AG08395 (cell line): ENCODE measurements at regions not wholly inside any gene's neighbourhood (a gene's known extent, or its start where the extent isn't known, plus 50 kb on each side); places are given as distances from the start of the nearest gene placed in this dataset.
"Not testable (repeated sequence)": the region's sequence is repeated elsewhere in the genome, so short reads cannot be mapped to it uniquely, and the experiment has no call there.

Experiments
- DNase-seq: peaks from one replicate; pipeline ENCODE4 v3.0.0; 2012; ENCODE audit warnings: mixed read lengths, low spot score

DNA sequence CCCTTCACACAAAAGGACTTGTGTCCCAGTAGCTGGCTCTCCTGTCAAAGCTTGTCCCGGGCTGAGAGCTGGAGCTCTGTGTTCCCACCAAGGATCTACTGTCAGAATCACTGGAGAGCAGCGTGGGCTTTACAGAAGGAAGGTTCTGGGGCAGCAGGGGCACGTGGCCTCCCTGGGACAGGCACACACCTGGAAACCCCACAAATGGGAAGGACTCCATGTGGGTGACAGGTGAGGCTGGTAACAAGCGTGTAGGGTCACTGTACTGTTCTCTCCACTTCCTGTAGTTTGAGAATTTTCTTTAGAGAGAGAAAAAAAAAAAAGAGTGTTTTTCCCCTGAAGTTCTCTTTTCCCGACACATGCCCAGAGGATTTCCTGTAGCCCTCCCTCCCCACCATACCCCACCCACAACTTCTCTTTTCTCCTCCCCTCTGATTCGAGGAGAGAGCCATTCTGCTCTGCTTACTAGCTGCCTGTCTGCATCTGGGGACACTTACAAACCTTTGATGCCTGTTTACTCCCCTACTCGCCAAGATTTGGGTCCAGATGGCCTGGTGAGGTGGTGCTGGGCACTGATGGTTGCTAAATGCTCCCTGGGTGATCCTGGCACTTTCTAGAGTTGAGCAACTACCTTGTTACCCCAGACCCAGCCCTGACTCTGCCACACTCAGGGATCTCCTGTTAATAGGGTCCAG, 84.1 kb upstream of the SIRPA start:
- peak; percentile 53 for DNase-seq

DNA sequence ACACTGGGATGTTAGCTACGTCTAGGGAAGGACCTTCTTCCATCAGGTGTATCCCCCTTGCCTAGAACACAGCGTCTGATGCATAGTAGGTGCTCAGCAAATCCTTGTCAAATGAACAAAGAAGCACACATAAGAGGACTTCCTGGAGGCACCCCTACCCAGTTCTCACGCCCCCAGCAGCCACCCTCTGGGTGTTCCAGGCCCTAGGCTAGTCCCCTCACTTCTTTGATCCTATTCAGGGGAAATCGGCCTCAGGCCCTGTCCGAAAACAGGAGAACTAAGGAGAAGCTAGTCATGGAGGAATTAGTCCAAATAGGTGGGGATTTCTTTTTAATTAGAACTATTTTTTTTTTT, 84.7 kb upstream of the SIRPA start:
- no peak for DNase-seq

- peak; percentile 59 for DNase-seq
These were observed 85.3 kb upstream of the SIRPA start for GRCh38 chr20:1809611-1810510.

DNA sequence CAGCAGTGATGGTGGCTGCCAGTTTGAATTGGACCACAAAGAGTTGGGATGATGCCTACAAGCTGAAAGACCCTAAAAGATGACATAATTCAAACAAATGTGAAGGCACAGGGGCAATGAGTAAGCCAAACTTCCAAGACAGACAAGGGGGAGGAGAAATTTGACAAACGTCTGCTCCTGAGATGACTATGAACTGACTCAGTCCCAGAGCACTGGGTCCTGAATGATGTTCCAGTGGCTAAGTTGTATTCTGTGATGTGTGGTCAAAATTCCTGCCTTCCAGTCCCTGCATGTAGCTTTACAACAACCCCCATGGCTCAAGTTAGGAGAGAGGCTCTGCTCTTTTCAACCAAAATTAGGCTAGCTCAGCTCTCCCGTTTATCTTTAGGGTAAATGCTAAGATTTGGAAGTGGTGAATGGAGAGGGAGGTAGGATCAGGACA, 86.1 kb upstream of the SIRPA start:
- peak; percentile 87 for DNase-seq

- DNase-seq = no peak
These were observed 87.1 kb upstream of the SIRPA start for GRCh38 chr20:1808101-1808500.

GRCh38 chr20:1807394-1807793, 87.8 kb upstream of the SIRPA start:
- no peak for DNase-seq

GRCh38 chr20:1806456-1806855, 88.8 kb upstream of the SIRPA start:
- DNase-seq = no peak

GRCh38 chr20:1805816-1806215, 89.4 kb upstream of the SIRPA start:
- DNase-seq = no peak

DNA sequence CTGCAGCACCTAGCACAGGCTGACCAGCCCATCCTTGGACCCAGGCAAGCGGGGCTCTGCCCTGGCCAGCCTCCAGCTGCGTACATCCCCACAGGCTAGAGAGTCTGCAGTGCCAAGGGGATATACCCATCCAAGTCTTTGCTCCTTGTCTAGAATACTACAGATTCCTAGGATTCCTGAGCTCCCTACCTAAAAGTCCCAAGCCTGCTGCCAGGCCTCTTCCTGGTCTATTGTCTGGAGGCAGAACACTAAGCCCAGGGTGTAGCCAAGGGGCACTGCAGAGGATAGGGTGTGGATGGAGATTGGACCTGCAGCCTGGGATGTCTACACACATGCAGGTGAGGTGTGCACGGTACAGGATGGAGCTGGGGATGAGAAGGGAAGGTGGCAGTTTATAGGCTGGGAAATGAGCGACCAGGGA, 90.0 kb upstream of the SIRPA start:
- no peak for DNase-seq

DNA sequence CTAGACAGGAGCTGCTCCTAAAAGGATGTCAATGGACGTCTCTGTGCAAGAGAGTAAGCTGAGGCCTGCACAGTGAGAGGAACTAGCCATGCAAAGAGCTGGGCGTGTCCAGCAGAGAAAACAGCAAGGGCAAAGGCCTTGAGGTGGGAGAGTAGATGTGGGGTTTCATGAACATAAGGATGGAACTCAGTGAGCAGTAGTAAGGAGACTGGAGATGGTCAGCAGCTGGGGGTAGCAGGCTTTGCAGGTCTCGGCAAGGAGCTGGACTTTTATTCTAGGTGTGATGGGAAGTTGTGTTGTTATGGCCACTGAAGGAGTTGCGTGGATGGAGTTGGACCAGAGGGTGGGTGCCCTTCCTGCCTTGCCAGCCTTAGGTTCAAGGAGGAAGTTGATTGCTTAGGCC, 90.7 kb upstream of the SIRPA start:
- no peak for DNase-seq

GRCh38 chr20:1803932-1804501, 91.2 kb upstream of the SIRPA start:
- no peak for DNase-seq

- peak; percentile 35 for DNase-seq
These were observed 91.9 kb upstream of the SIRPA start for GRCh38 chr20:1803061-1803931.

GRCh38 chr20:1802385-1803060, 92.7 kb upstream of the SIRPA start:
- DNase-seq = peak; percentile 75

DNA sequence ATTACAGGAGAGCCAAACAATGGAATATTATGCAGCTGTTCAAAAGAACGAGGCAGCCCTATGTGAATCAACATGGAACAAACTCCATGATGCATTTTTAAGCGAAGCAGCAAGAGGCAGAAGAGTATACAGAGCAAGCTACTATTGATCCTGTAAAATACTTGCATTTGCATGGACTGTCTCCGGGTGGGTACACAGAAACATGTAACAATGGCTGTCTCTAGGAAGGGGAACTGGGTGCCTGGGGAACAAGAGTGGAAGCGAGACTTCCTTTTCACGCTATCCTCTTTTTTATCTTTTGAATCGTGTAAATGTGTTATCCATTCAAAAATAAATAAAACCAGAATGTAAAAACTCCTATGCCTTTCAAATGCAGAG, 93.3 kb upstream of the SIRPA start:
- no peak for DNase-seq

GRCh38 chr20:1801225-1801928, 93.8 kb upstream of the SIRPA start:
- no peak for DNase-seq

GRCh38 chr20:1800777-1801176, 94.4 kb upstream of the SIRPA start:
- no peak for DNase-seq

DNA sequence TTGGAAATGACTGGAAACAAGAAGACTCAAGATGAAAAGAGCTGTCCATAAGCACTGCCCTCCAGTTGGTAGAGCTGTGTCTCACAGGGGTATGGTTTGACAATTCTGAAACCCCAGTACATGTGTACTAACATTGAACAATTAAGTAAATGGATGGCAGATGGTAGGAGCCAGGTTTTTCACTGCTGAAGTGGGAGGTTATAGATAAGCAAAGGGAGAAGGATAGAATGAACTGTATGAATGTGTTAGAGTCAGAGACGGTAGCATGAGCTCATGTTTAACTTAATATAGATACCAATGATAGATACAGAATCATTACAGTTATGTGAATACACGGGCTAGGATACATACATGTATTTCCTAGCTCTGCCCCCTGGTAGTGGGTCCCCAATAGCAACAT, 95.0 kb upstream of the SIRPA start:
- DNase-seq = no peak

- not testable (repeated sequence) for DNase-seq
These were observed 95.5 kb upstream of the SIRPA start for GRCh38 chr20:1799746-1800145.

DNA sequence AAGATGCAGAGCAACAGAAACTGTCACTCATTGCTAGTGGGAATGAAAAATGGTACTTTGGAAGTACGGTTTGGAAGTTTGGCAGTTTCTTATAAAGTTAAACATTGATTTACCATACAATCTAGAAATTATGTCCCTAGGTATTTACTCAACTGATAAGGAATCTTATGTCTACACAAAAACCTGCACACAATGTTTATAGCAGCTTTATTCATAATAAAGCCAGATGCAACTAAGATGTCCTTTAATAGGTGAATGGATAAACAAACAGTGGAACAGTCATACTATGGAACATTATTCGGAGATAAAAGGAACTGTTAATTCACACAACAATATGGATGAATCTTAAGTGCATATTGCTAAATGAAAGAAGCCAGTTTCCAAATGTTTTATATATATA, 96.2 kb upstream of the SIRPA start:
- DNase-seq = no peak

DNA sequence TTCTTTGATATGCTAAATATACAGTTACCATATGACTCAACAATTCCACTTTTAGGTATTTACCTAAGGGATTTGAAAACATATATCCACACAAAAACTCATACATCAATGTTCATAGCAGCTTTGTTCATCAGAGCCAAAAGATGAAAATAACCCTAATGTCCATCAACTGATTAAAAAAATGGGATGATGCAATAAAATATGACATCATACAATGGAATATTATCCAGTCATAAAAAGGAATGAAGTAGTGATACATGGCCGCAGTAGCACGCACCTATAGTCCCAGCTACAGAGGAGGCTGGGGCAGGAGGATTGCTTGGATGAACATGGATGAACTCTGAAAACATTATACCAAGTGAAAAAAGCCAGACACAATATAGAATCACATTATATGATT, 101.4 kb upstream of the SIRPA start:
- DNase-seq = no peak

GRCh38 chr20:1792274-1792673, 102.9 kb upstream of the SIRPA start:
- DNase-seq = no peak
